Upper lobe of left lung (tissue), 6 donors: ENCODE measurements at regions not wholly inside any gene's neighbourhood (a gene's known extent, or its start where the extent isn't known, plus 50 kb on each side); places are given as distances from the start of the nearest gene placed in this dataset.

Experiments
- ATAC-seq, 2 donors: fragments of 200-7000 bp; cut with Tn5 transposase; one replicate each; pipeline ENCODE4 v1.9.1; 2022; ENCODE audit warnings: mild to moderate bottlenecking in 2 of 2, moderate library complexity in 2 of 2; ENCODE audit not compliant: low FRiP score in 2 of 2
- DNase-seq, 2 donors: peaks; one replicate each; pipeline ENCODE4 v3.0.0-alpha.2; 2019 to 2020
- H3K27ac ChIP-seq, 4 donors: fragments of 200-600 bp; sonication (generic); one replicate each; pipeline ENCODE4 v1.5.1; 2016 to 2019
- H3K27me3 ChIP-seq, 4 donors: fragments of 200-600 bp; sonication (generic); one replicate each; pipeline ENCODE4 v1.5.1; 2017 to 2019
- H3K36me3 ChIP-seq, 4 donors: fragments of 200-600 bp; sonication (generic); one replicate each; pipeline ENCODE4 v1.5.1; 2016 to 2019
- H3K4me1 ChIP-seq, 4 donors: fragments of 200-600 bp; sonication (generic); one replicate each; pipeline ENCODE4 v1.5.1; 2018 to 2019
- H3K4me3 ChIP-seq, 4 donors: fragments of 200-600 bp; sonication (generic); one replicate each; pipeline ENCODE4 v1.5.1; 2017 to 2019; ENCODE audit warnings: mild to moderate bottlenecking in 2 of 4, moderate library complexity in 1 of 4
- H3K9me3 ChIP-seq, 4 donors: fragments of 200-600 bp; sonication (generic); one replicate each; pipeline ENCODE4 v1.5.1; 2018 to 2019
- EP300 ChIP-seq, 4 donors: sonication (generic); formaldehyde crosslinking; IDR thresholded peaks; one replicate each; pipeline ENCODE4 v1.5.1; 2017; ENCODE audit warnings: antibody characterized with exemption in 4 of 4, control low read depth in 2 of 4
- POLR2A ChIP-seq, 4 donors: fragments of 450-650 bp; IDR thresholded peaks; one replicate each; pipeline ENCODE4 v1.5.1; 2016 to 2017; ENCODE audit warnings: antibody characterized with exemption in 4 of 4, mild to moderate bottlenecking in 2 of 4
- POLR2AphosphoS5 ChIP-seq, 2 donors: sonication (generic); formaldehyde crosslinking; IDR thresholded peaks; one replicate each; pipeline ENCODE4 v1.5.1; 2017; ENCODE audit warnings: antibody characterized with exemption in 2 of 2
- WGBS, 2 donors: methylation state at CpG; one replicate each; pipeline ENCODE4 v1.1.5; 2017 to 2018; 5-methylcytosine and 5-hydroxymethylcytosine counted together
- TF ChIP-seq, protein P1 (sequence below), 6 experiments: fragments of 450-650 bp in 4 of 6; fragments of 200-600 bp in 2 of 6; sonication (generic) in 2 of 6; IDR thresholded peaks; one replicate each; pipeline ENCODE4 v1.5.1; 2016 to 2019; ENCODE audit warnings: antibody characterized with exemption in 6 of 6
- donor health status: DM: no; HTN: no; CAD: no; lungs with moderate emphysema.
- donor health status: DM: no; HTN: yes; CAD: no; lungs with severe emphysema.

DNA sequence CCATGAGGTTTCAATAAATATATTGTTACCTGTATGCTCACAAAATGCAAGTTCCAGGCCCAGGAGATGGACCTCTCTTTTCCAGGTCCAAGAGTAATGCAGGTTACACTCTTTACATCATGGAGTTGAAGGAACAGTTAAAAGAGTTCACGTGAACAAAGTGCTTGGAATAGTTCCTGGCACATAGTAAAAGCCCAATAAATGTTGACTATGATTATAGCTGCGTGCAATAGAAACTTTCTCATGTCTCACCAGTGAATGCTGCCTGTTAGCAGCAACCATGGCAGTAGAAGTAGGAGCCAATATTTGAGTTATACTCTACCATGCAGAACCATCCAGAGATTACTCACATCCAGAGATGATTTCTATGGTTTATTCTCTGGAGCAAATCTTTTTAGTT lies 707.5 kb downstream of the DHX35 start:
- ATAC-seq (no peak), DNase-seq (no peak)
- no peaks in the 10 kb centered on the region for H3K36me3 ChIP-seq
- H3K4me3 ChIP-seq = no peak overlapping the region
- TF ChIP-seq POLR2AphosphoS5 (IDR thresholded peaks at IDR 0.05) = no peak
- TF ChIP-seq POLR2A (IDR thresholded peaks at IDR 0.05) = no peak
- TF ChIP-seq EP300 (IDR thresholded peaks at IDR 0.05) = no peak
- TF ChIP-seq, protein P1, sequence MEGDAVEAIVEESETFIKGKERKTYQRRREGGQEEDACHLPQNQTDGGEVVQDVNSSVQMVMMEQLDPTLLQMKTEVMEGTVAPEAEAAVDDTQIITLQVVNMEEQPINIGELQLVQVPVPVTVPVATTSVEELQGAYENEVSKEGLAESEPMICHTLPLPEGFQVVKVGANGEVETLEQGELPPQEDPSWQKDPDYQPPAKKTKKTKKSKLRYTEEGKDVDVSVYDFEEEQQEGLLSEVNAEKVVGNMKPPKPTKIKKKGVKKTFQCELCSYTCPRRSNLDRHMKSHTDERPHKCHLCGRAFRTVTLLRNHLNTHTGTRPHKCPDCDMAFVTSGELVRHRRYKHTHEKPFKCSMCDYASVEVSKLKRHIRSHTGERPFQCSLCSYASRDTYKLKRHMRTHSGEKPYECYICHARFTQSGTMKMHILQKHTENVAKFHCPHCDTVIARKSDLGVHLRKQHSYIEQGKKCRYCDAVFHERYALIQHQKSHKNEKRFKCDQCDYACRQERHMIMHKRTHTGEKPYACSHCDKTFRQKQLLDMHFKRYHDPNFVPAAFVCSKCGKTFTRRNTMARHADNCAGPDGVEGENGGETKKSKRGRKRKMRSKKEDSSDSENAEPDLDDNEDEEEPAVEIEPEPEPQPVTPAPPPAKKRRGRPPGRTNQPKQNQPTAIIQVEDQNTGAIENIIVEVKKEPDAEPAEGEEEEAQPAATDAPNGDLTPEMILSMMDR (IDR thresholded peaks at IDR 0.05) = no peak
- no peaks in the 10 kb centered on the region for H3K9me3 ChIP-seq
- 85 to 90% methylated on average over 2 of the region's 2 CpGs for WGBS, 2 donors
- H3K27ac ChIP-seq = no peak overlapping the region
- no peaks in the 10 kb centered on the region for H3K27me3 ChIP-seq
- no peaks in the 10 kb centered on the region for H3K4me1 ChIP-seq

DNA sequence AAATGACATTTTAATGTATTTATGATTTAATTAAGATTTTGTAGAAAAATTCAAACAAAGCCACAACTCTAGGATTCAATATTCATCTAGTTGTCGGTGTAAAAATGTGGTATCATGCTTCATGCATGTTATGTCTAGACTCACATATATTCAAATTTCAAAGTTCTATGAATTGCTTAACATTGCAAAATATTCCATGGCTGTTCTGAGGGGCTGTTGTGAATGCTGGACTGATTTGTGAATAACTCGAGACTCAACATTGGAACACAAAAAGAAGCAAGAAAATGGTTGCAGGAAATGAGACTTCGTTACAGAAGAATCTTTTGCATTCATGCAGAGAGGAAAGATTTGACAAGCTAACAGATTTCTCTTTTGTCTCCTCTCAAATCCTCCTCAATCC lies 705.9 kb downstream of the DHX35 start:
- no peak for DNase-seq
- no peaks in the 10 kb centered on the region for H3K9me3 ChIP-seq
- WGBS, 2 donors = 69 to 72% methylated on average over 3 of the region's 3 CpGs
- ATAC-seq = no peak
- no peak for TF ChIP-seq POLR2A (IDR thresholded peaks at IDR 0.05)
- no peak for TF ChIP-seq EP300 (IDR thresholded peaks at IDR 0.05)
- no peak for TF ChIP-seq POLR2AphosphoS5 (IDR thresholded peaks at IDR 0.05)
- TF ChIP-seq, protein P1 (IDR thresholded peaks at IDR 0.05) = no peak
- no peak overlapping the region for H3K4me3 ChIP-seq
- H3K36me3 ChIP-seq = no peaks in the 10 kb centered on the region
- no peaks in the 10 kb centered on the region for H3K4me1 ChIP-seq
- H3K27me3 ChIP-seq = no peaks in the 10 kb centered on the region
- no peak overlapping the region for H3K27ac ChIP-seq

DNA sequence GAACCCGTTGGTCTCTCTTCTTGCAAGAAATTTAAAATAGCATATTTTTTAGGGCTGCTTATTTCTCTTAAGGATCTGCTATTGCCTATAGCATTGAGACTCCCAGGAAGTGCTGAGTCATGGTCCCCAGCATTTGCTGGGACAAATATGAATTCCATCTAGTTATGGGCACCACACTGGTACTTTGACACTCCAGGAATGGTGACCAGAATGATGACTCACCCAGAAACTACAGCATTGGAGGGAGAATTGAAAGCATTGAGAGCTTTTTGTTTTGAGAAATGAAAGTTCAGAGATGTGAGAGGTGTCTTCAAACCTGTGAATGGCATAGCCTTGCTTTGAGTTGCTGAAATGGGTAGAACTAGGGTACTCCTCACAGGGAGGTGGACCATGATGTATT lies 699.7 kb downstream of the DHX35 start:
- Histone ChIP-seq H3K36me3 (no peaks in the 10 kb centered on the region), H3K27me3 (no peaks in the 10 kb centered on the region), H3K4me1 (no peaks in the 10 kb centered on the region), H3K27ac (no peak overlapping the region), H3K4me3 (no peak overlapping the region), H3K9me3 (no peaks in the 10 kb centered on the region)
- DNase-seq (no peak), ATAC-seq (no peak)
- WGBS, 2 donors = 33 to 37% methylated on average over 1 of the region's 1 CpG
- TF ChIP-seq EP300 (IDR thresholded peaks at IDR 0.05) (no peak), POLR2A (IDR thresholded peaks at IDR 0.05) (no peak)
- TF ChIP-seq, protein P1 (IDR thresholded peaks at IDR 0.05) = no peak

DNA sequence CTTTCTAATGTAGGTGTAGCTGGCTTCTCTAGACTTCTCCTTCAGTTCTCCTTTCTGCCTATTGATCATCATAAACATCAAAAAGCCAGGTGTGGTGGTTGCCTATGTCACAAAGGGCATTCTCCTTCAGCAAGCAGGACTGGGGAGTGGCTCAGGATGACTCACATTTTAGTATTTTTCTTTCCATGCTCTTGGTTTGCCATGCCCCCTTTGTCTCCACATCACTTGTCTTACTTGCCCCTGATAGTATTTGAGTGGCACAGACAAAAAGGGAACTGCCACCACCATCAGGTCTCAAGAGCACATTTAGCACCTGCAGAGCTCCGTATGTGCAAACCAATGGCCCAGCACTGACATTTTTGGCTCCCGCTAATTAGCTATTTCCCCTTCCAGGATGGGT lies 698.8 kb downstream of the DHX35 start:
- H3K4me1 ChIP-seq = no peaks in the 10 kb centered on the region
- DNase-seq (no peak), ATAC-seq (no peak)
- H3K4me3 ChIP-seq = no peak overlapping the region
- no peaks in the 10 kb centered on the region for H3K27me3 ChIP-seq
- no peak for TF ChIP-seq EP300 (IDR thresholded peaks at IDR 0.05)
- TF ChIP-seq, protein P1 (IDR thresholded peaks at IDR 0.05) = no peak
- WGBS, 2 donors = 82 to 91% methylated on average over 2 of the region's 2 CpGs
- no peak overlapping the region for H3K27ac ChIP-seq
- no peaks in the 10 kb centered on the region for H3K36me3 ChIP-seq
- no peaks in the 10 kb centered on the region for H3K9me3 ChIP-seq

DNA sequence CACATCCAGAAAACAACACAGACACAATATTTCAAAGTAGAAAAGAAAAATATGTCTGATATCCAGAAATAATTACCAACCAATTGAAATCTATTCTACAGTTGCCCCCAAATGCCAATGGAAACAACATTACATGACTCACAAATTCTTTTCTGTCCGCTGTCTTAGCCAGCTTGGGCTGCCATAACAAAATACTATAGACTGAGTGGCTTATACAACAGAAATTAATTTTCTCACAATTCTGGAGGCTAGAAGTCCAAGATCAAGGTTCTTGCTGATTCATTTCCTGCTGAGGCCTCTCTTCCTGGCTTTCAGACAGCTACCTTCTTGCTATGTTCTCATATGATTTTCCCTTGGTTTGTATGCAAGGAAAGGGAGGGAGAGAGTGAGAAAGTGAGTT lies 698.1 kb downstream of the DHX35 start:
- no peaks in the 10 kb centered on the region for H3K36me3 ChIP-seq
- no peaks in the 10 kb centered on the region for H3K9me3 ChIP-seq
- H3K4me3 ChIP-seq = no peak overlapping the region
- H3K4me1 ChIP-seq = no peaks in the 10 kb centered on the region
- 92 to 97% methylated on average over 1 of the region's 1 CpG for WGBS, 2 donors
- H3K27ac ChIP-seq = no peak overlapping the region
- DNase-seq = no peak
- TF ChIP-seq, protein P1 (IDR thresholded peaks at IDR 0.05) = no peak
- TF ChIP-seq POLR2A (IDR thresholded peaks at IDR 0.05) (no peak), POLR2AphosphoS5 (IDR thresholded peaks at IDR 0.05) (no peak), EP300 (IDR thresholded peaks at IDR 0.05) (no peak)
- ATAC-seq = no peak
- H3K27me3 ChIP-seq = no peaks in the 10 kb centered on the region
